Progenitor cell of endocrine pancreas (in vitro differentiated cells): ENCODE measurements at regions not wholly inside any gene's neighbourhood (a gene's known extent, or its start where the extent isn't known, plus 50 kb on each side); places are given as distances from the start of the nearest gene placed in this dataset.
A peak's percentile ranks its signal among the peaks of the same experiment; 100 is the strongest.

Source experiments
- DNase-seq: peaks from one replicate; pipeline ENCODE4 v3.0.0; 2021; ENCODE audit warnings: low spot score; ENCODE audit not compliant: unreplicated experiment
- H3K27ac Mint-ChIP-seq: 2 replicates; pipeline ENCODE4 v1.8.0; 2021; ENCODE audit warnings: mild to moderate bottlenecking, moderate library complexity, mixed read lengths
- H3K27me3 Mint-ChIP-seq: 2 replicates; pipeline ENCODE4 v1.8.0; 2021; ENCODE audit warnings: mixed read lengths
- H3K36me3 Mint-ChIP-seq: 2 replicates; pipeline ENCODE4 v1.8.0; 2022; ENCODE audit warnings: mixed read lengths; ENCODE audit not compliant: insufficient read depth
- H3K4me1 Mint-ChIP-seq: 2 replicates; pipeline ENCODE4 v1.8.0; 2021; ENCODE audit warnings: low read depth, mixed read lengths
- H3K4me3 Mint-ChIP-seq: 2 replicates; pipeline ENCODE4 v1.8.0; 2021; ENCODE audit warnings: low read depth, mild to moderate bottlenecking, moderate library complexity, mixed read lengths
- H3K9me3 Mint-ChIP-seq: 2 replicates; pipeline ENCODE4 v1.8.0; 2021; ENCODE audit warnings: low read depth, mixed read lengths
- TF ChIP-seq, protein P1 (sequence below): fragments of 200-600 bp; sonication (generic); IDR thresholded peaks from one replicate; pipeline ENCODE4 v1.5.0; 2021; ENCODE audit warnings: antibody characterized with exemption, mild to moderate bottlenecking; ENCODE audit not compliant: unreplicated experiment

DNA sequence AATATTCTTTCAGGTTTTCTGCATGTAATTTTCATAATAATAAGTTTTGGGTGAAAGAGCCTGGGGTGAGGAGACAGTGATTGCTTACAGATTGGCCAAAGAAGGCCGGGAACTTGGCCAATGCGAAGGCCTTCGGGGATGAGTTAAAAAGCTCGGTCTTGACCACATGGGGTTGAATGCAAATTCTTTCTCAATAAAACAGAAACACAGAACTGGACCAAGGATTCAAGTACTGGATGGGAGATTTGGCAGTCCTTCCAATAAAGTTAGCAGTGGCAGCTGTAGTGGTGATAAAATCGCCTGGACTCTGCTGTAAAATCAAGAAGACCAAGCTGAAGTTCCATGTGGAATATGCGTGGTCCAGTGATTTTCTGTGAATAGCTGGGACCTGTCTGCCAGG is 282.2 kb upstream of the KLF3 start:
- TF ChIP-seq, protein P1, sequence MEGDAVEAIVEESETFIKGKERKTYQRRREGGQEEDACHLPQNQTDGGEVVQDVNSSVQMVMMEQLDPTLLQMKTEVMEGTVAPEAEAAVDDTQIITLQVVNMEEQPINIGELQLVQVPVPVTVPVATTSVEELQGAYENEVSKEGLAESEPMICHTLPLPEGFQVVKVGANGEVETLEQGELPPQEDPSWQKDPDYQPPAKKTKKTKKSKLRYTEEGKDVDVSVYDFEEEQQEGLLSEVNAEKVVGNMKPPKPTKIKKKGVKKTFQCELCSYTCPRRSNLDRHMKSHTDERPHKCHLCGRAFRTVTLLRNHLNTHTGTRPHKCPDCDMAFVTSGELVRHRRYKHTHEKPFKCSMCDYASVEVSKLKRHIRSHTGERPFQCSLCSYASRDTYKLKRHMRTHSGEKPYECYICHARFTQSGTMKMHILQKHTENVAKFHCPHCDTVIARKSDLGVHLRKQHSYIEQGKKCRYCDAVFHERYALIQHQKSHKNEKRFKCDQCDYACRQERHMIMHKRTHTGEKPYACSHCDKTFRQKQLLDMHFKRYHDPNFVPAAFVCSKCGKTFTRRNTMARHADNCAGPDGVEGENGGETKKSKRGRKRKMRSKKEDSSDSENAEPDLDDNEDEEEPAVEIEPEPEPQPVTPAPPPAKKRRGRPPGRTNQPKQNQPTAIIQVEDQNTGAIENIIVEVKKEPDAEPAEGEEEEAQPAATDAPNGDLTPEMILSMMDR, result no peak
- peaks cover 3% of the 10 kb centered on the region for H3K9me3 Mint-ChIP-seq
- H3K4me1 Mint-ChIP-seq, result peaks cover 34% of the 10 kb centered on the region
- no peak overlapping the region for H3K4me3 Mint-ChIP-seq
- no peak for DNase-seq
- no peak overlapping the region for H3K27ac Mint-ChIP-seq
- no peaks in the 10 kb centered on the region for H3K27me3 Mint-ChIP-seq
- H3K36me3 Mint-ChIP-seq, result no peaks in the 10 kb centered on the region

GRCh38 chr4:38382520-38382919 is 281.5 kb upstream of the KLF3 start:
- Mint-ChIP-seq H3K4me1 (peaks cover 34% of the 10 kb centered on the region), H3K9me3 (peaks cover 3% of the 10 kb centered on the region), H3K27me3 (no peaks in the 10 kb centered on the region), H3K27ac (no peak overlapping the region), H3K4me3 (no peak overlapping the region), H3K36me3 (no peaks in the 10 kb centered on the region)
- TF ChIP-seq, protein P1, result no peak
- no peak for DNase-seq

GRCh38 chr4:38383646-38384121 is 280.3 kb upstream of the KLF3 start:
- H3K27me3 Mint-ChIP-seq, result no peaks in the 10 kb centered on the region
- TF ChIP-seq, protein P1, result no peak
- DNase-seq, result no peak
- no peak overlapping the region for H3K4me3 Mint-ChIP-seq
- H3K27ac Mint-ChIP-seq, result no peak overlapping the region
- H3K36me3 Mint-ChIP-seq, result no peaks in the 10 kb centered on the region
- peaks cover 34% of the 10 kb centered on the region for H3K4me1 Mint-ChIP-seq
- H3K9me3 Mint-ChIP-seq, result peaks cover 2% of the 10 kb centered on the region

DNA sequence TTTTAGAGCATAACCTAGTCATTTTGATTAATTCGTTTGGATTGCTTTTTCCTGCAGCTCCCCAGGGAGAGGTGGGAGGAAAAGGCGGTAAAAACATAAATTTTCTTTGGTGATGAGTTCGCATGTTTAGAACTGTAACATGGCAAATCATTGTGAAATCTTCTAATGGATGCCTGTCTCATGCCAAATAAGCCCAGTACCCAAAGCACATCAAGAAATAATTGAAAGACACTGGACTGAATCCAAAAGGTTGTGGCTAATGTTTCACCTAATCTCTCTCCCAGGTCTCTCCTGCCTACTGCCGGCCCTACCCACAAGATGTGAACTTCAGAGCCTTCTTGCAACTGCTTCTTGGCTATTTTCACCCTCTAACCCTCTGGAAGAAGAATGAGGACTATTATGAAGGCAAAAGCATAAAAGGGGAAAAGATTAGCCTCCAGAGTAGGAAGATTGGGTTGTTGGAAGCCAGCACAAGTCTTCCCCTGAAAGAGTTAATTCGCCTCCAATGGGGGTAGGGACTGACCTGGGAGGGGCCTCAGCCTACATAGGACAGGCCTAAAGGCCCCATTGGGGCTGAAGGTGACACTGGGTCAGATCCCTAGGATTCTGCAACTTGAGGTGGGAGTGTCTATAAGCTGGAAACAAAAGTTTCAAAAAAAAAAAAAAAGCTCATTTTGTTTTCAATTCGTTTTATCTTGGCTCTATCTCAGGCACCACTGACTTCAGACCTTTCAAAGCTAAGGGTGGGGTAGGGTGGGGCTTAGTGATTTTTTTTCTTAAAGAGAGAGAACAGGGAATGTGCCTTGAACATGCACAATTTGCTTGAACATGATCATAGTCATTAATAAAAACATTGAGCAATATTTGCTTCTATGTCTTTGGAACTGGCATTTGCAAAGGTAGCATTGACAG is 278.6 kb upstream of the KLF3 start:
- no peak overlapping the region for H3K4me3 Mint-ChIP-seq

DNA sequence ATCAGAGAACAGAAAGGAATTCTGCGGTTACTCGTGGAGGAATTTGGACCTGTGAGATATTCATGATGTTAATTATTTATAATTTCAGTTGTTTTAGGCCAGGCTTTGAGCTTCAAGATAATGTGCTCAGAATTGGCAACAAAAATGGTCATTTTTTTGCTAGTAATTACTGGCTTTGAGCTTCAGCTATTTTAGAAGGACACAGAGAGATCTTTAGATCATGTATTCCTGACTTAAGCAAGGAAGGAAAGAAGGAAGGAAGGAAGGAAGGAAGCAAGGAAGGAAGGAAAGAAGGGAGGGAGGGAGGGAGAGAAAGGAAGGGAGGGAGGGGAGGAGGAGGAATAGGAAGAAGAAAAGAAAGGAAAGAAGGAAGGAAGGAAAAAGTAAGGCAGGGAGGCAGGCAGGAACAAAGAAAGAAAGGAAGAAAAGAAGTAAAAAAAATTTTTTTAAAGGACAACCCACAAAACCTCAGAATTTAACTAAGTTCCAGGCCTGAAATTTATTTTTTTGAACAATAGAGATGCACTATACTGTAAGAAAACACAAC is 277.9 kb upstream of the KLF3 start:
- Mint-ChIP-seq H3K4me1 (peaks cover 34% of the 10 kb centered on the region), H3K4me3 (no peak overlapping the region), H3K27me3 (no peaks in the 10 kb centered on the region), H3K9me3 (peaks cover 10% of the 10 kb centered on the region), H3K27ac (peak overlapping the region; percentile 22), H3K36me3 (no peaks in the 10 kb centered on the region)
- no peak for DNase-seq
- TF ChIP-seq, protein P1, result no peak

More for the DNA sequence above, 278.6 kb upstream of the KLF3 start:
- Mint-ChIP-seq H3K36me3 (no peaks in the 10 kb centered on the region), H3K27ac (no peak overlapping the region), H3K4me1 (peaks cover 34% of the 10 kb centered on the region), H3K27me3 (no peaks in the 10 kb centered on the region), H3K9me3 (peaks cover 7% of the 10 kb centered on the region)
- DNase-seq, result no peak
- TF ChIP-seq, protein P1, result no peak
